ENCODE measurements at regions not wholly inside any gene's neighbourhood (a gene's known extent, or its start where the extent isn't known, plus 50 kb on each side); places are given as distances from the start of the nearest gene placed in this dataset.
"Not testable (repeated sequence)": the region's sequence is repeated elsewhere in the genome, so short reads cannot be mapped to it uniquely, and the experiment has no call there.

DNA sequence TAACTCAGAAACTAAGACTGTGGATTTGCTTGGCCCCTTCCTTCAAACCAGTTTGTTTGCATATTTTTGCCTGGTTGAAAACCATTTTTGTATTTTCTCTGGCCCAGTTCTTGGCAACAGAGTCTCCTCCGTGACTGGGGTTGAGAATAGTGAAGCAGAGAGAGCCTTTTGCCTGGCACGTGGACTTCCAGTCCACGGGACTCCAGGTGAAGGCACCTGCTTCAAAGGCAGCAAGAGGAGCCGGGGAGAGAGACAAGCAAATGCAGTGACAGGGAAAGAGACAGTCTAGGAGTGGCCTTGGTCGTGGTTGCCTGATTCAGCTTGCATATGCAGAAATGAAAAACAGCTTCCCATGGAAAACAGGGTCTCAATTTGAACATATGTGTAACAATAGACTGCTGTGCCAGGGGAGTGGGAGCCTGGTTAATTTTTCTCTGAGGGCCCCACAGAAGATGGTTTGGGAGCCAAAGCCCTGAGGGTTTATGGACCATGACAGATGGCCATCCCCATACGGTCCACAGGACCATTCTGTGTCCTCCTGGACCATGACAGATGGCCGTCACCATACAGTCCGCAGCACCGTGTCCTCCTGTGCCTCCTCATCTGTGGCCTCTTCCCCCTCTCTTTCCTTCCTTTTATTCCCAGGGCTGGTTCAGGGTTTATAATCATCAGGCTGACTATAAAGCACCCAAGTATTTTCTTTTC is 272.2 kb upstream of the RASGEF1B start:
- ATAC-seq, result no peak
- no peak for DNase-seq (ENCODE audit: low spot score)

DNA sequence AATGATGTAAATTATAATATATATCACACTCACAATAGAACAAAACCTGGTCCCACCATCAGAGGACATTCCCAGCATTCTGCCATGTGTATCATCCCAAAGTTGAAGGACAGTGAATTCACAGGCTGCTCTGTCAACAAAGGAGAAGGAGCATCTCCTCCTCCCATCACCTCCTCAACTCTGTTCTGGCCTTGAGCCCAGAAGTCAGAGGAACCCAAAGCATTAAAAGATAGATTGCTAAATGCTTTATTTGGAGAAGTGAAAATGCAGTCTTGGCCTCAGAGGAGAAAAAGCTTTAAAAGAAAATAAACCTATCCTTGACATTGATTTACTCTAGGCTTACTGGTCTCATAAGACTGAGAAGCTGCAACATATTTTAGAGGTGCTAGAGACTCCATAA is 268.8 kb upstream of the RASGEF1B start:
- peak; percentile 25 for ATAC-seq
- DNase-seq (ENCODE audit: low spot score), result no peak

DNA sequence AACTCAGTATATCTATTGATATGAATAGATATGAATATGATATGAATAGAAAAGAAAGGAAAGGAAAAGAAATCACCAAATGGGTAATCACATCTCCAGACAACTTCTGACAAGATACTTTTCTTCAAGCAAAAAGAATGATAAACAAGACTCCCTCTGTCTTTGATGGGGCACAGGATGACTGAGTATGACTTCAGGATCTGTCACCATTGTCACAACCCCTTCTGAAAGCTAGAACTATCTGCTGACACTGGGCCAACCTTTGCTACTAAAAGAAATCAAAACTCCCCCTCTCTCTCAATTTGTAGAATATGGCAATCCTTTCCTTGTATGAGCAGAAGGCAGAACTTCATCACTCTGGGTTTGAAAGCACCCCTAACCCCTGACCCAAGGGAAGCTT is 267.2 kb upstream of the RASGEF1B start:
- ATAC-seq (no peak), DNase-seq (ENCODE audit: low spot score) (no peak)

DNA sequence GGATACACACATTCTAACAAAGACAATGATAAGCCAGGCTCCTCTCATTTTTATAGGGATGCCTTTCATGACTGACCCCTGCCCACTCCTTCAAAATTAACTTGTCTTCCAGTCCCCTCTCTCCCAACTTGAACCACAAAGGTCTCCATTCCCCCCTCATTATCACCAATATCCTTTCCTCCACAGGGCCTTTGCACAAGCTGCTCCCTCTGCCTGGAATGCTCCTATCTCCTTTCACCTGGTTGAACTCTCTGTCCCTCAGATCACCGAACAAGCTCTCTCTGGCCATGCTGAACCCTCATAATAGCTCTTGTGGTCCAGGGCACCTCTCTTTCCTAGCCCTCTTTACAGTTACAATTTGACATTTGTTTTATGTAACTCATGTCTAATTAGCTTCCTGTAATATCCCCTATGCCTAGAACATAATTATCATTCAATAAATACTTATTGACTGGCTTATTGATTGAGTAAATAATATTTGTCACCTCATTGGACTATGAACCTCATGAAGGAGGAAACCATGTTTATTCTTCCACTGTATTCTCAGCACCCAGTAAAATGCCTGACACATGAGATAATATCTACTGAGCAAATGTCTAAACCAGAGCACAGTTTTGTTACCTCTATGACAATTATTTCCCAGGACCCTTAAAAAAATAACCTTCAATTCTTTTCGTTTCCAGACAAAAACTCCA is 266.3 kb upstream of the RASGEF1B start:
- peak; percentile 69 for ATAC-seq
- DNase-seq (ENCODE audit: low spot score), result no peak

GRCh38 chr4:81736324-81736723 is 264.6 kb upstream of the RASGEF1B start:
- DNase-seq (ENCODE audit: low spot score), result no peak
- peak; percentile 27 for ATAC-seq

- no peak for DNase-seq (ENCODE audit: low spot score)
- no peak for ATAC-seq
Measured at GRCh38 chr4:81732980-81733379, 261.3 kb upstream of the RASGEF1B start.

- DNase-seq (ENCODE audit: low spot score) (peak; percentile 52), ATAC-seq (peak; percentile 82)
Measured at GRCh38 chr4:81724925-81725329, 253.2 kb upstream of the RASGEF1B start.

DNA sequence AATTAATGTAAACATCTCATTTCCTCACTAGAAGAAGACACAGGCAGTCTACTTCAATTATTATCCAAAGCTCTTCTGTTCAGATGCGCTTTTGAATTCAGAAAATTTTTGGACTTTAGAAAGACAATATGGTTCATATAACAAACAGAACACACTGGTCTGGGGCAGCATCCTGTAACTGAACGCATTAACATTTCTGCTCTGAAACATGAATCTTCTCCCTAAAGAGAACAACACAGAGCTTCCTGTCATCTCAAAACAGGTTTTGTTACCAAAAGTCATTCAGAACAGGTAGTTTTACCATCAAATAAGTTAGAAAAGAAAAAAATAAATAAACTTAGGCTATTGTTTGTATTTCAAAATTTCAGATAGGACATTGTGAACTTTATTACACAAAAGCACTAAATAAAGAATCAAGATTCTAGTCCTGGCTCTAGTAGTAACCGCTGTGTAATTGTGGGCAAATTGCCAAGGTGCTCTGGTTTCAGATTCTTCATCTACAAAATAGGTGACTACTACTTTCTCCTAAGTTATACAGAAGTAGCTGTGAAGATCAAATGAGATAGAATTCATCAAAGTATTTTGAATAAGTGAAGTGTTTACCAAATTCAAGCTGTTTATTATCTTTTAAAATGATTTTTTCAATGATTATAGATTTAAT is 252.3 kb upstream of the RASGEF1B start:
- peak; percentile 67 for ATAC-seq
- DNase-seq (ENCODE audit: low spot score), result peak; percentile 54

GRCh38 chr4:81723019-81723884 is 251.5 kb upstream of the RASGEF1B start:
- ATAC-seq (peak; percentile 46), DNase-seq (ENCODE audit: low spot score) (no peak)

DNA sequence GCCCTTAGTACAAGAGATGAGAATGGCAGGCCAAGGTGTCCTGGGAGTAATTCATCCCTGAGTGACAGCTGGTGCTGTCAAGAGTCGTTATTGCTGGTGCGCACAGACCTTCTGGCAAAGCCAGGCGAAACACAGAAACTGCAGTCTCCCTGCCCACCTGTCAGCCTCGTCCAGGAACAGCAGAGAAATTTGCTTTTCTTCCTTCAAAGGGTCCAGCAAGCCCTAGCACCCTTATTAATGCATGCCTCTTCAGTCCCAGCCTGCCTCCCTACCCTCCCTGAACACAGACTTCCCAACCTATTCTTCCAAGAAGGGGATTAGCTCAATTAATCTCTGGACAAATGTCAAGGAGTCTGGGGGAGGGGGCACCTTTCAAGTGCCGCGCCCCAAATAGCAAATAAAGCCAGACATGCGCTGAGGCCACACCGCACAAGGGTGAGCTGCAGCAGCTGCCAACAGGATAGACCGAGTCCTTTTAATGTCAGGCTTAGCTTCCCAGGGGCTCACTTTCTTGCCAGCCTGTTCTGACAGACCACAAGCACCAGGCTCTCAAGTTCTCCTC is 250.7 kb upstream of the RASGEF1B start:
- DNase-seq (ENCODE audit: low spot score) (no peak), ATAC-seq (no peak)

DNA sequence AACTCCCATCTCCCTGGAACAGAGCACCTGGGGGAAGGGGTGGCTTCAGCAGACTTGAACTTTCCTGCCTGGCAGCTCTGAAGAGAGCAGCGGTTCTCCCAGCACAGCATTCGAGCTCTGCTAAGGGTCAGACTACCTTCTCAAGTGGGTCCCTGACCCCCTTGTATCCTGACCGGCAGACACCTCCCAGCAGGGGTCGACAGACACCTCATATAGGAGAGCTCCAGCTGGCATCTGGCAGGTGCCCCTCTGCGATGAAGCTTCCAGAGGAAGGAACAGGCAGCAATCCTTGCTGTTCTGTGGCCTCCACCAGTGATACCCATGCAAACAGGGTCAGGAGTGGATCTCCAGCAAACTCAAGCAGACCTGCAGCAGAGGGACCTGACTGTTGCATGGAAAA is 244.1 kb upstream of the RASGEF1B start:
- DNase-seq (ENCODE audit: low spot score) (no peak), ATAC-seq (no peak)

DNA sequence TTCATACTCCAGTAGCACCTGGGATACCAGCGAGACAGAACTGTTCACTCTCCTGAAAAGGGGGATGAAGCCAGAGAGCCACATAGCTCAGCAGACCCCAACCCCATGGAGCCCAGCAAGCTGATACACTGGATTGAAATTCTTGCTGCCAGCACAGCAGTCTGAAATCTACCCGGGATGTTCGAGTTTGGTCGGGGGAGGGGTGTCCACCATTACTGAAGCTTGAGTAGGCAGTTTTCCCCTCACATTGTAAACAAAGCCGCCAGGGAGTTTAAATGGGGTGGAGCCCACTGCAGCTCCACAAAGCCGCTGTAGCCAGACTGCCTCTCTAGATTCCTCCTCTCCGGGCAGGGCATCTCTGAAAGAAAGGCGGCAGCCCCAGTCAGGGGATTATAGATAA is 243.7 kb upstream of the RASGEF1B start:
- ATAC-seq; DNase-seq (ENCODE audit: low spot score): not testable (repeated sequence)

DNA sequence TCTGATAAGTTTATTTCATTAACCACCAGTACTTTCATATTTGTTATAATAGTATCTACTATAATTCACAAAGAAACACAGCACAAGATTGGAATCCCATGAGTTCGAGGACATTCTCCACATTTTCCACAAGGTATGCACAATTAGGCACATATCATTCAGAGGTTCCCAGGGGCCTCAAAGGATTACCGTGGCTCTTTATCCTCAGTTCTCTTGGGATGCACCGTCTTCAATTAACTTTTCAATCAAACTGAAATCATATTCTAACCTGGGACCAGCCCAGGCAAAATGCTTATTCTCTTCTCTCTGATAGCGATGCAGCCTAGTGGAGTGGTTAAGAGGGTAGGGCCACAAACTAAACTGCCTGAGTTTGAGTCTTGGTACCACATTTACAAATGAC is 242.6 kb upstream of the RASGEF1B start:
- no peak for DNase-seq (ENCODE audit: low spot score)
- ATAC-seq, result no peak

DNA sequence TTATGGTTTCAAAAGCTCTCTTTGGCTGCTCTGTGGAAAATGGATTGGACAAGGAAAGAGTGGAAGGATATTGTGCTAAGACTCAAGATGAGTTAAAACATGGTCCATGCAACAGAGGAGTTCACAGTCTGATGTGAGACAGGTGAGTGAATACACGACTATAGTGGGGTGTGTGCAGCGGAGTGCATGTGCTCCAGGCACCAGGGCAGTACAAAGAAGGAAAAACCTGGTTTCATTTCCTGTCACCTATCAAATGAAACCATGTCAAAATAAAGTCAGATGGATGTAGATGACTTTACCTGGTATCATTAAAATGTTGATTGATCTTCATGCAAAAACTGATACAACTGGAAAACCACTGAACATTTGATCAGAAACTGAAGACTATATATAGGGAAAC is 241.0 kb upstream of the RASGEF1B start:
- DNase-seq (ENCODE audit: low spot score) (no peak), ATAC-seq (no peak)

DNA sequence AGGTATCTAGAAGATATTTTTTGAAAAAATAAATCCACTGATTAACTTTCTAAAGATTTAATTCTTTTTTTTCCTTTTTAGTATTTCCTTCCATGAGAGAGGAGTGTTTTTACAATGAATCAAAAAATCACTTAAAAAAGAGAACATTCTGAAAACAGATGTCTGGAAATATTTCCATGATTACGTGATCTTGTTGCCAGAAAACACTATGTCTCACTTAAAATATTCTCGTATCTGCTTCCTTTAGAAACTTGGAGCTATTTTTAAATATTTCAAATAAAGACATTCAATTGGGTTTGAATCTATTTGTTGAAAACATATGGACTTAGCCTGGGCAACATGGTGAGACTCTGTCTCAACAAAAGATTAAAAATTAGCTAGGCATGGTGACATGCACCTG is 232.8 kb upstream of the RASGEF1B start:
- DNase-seq (ENCODE audit: low spot score) (no peak), ATAC-seq (no peak)

DNA sequence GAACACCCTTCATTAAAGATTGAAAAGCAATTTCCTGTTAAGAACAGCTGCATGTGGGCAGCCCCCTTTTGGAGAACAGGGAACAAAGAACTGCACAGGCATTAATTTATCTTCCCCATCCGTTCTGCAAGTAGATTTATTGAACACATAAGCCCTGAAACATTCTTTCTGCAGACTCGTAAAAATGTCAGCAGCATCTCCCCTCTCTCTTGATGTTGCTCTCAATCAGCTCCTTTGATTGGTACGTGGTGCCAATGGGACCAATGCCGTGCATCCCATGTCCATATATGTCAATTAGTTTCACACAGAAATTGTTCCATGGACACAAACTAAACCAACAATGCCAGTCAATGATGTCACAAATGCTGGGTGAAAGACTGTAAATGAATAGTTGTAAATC is 228.5 kb upstream of the RASGEF1B start:
- DNase-seq (ENCODE audit: low spot score), result no peak
- ATAC-seq, result no peak

DNA sequence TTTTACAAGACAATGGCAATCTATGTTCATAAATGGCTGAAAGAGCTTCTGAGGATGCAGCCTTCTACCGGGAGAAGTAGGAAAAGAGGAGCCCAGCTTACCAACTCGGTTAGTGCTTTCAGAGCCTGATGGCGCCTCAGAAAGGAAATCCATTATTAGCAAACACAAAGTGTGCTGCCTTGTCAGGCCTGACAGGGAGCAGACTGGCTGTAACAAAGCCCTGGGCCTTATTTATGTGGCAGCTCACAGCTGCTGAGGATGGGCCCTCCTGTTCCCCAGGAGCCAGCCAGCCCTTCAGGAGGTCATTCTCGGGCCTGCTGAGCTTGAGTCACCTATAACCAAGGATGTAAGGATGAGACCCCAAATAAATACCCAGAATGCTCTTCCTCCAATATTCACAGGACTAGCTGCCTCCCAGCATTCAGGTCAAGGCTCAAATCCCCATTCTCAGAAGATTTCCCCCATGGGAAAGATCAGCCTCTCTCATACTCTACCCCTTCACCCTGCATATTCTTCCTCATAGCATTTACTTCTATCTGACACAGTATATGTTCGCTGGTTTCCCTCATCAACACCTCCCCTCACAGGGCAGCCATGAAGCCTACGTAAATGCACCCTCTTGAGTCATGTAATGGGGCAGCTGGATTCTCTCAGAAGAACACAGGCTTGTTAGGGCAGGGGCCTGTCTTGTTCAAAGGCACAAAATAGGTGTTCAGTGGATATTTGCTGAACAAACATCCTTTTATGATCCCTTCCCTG is 227.0 kb upstream of the RASGEF1B start:
- no peak for DNase-seq (ENCODE audit: low spot score)
- ATAC-seq, result no peak

GRCh38 chr4:81694176-81694913 is 222.6 kb upstream of the RASGEF1B start:
- DNase-seq (ENCODE audit: low spot score), result no peak

GRCh38 chr4:81690871-81691270 is 219.2 kb upstream of the RASGEF1B start:
- DNase-seq (ENCODE audit: low spot score) (no peak), ATAC-seq (no peak)

More at GRCh38 chr4:81694176-81694913, 222.6 kb upstream of the RASGEF1B start:
- ATAC-seq, result no peak

All from left lobe of liver (tissue), 2 donors.